ENCODE measurements at regions not wholly inside any gene's neighbourhood (a gene's known extent, or its start where the extent isn't known, plus 50 kb on each side); places are given as distances from the start of the nearest gene placed in this dataset.
"Not testable (repeated sequence)": the region's sequence is repeated elsewhere in the genome, so short reads cannot be mapped to it uniquely, and the experiment has no call there.

DNA sequence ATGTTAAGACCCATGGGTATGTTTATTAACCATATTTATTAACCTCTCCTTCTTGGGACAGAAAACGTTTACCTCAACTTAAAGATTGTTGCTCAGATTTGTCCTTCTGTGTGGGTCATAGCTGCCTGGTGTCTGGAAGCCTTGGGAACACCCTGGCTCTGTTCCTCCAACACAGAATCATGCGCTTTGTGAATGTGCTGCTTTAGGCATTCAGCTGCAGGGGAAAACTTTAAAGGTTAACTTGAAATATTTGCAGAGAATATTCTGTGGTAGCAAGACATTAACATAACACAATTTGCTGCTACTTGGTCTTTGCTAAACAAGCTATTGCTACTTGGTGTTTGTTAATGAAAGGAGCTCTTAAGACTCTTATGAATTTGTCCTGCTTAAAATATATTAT, 50.5 kb upstream of the THOC3 start:
- not testable (repeated sequence) for DNase-seq (ENCODE audit: low read depth in 4 of 4, low spot score in 3 of 4)

DNA sequence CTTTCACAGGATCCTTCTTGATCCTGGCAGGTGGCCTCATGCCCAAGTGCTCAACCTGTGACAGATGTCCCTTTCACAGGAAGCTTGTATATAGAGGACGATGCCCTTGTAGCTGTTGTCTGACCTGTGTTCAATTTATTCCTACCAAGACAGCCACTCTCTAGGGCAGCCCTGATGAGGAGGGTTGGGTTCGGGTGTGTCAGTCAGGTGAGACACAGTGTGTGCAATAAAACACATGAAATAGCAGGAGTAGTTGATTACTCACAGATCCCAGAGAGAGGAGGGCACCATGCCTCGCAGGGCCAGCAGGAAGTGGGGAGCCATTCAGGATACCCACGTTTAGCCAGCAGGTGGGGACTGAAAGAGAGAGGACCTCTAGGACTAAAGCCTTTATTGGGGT, 52.7 kb upstream of the THOC3 start:
- not testable (repeated sequence) for DNase-seq (ENCODE audit: low read depth in 4 of 4, low spot score in 3 of 4)

DNA sequence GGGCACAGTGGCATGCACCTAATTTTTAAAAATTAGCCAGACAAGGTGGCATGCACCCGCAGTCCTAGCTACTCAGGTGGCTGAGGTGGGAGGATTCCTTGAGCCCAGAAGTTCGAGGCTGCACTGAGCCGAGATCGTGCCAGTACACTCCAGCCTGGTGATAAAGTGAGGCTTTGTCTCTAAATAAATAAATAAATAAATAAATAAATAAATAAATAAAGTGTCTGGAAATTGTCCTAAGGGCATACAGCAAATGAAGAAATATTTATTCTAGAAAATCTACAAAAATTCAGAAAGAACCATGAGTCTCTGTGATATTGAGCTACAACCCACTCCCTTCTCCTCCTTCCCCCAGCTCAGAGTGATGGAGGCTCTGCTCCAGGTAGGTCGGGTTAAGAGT, 55.4 kb upstream of the THOC3 start:
- not testable (repeated sequence) for DNase-seq (ENCODE audit: low read depth in 4 of 4, low spot score in 3 of 4)

DNA sequence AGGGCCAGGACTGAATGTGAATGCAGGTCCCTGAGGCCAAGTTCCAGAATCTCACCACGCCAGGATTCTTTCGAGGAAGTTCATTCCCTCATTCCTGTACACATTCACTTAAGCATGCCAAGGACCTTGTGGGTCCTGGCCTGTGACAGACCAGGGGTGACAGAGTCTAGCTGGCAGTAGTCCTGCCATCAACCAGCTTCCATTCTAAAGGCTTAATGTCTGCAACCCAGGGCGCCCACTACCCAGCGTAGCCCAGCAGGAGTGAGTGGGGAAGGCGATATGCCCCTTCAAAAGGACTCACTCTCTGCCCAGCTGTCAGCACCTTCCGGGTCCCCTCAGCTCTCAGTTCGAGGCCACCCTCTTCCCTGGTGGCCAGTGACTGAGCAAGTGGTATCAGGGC, 61.3 kb upstream of the THOC3 start:
- DNase-seq (ENCODE audit: low read depth in 4 of 4, low spot score in 3 of 4): not testable (repeated sequence)

DNA sequence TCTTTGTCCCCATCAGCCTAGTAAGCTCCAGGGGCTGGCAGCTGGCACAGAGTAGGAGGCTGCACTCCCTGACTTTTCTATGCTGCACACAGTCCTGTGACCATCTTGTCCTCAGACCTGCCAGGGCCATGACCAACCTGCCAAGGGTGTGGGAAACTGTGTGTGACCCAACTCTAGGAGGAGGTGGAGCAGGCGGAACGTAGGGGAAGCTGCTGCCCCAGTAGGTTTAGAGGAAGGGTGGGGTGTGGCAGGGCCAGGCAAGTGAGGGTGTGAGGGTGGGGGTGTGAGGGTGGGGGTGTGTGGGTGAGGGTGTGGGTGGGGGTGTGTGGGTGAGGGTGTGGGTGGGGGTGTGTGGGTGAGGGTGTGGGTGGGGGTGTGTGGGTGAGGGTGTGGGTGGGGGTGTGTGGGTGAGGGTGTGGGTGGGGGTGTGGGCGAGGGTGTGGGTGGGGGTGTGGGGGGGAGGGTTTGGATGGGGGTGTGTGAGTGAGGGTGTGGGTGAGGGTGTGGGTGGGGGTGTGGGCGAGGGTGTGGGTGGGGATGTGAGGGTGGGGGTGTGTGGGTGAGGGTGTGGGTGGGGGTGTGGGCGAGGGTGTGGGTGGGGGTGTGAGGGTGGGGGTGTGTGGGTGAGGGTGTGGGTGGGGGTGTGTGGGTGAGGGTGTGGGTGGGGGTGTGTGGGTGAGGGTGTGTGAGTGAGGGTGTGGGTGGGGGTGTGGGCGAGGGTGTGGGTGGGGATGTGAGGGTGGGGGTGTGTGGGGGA, 62.4 kb upstream of the THOC3 start:
- not testable (repeated sequence) for DNase-seq (ENCODE audit: low read depth in 4 of 4, low spot score in 3 of 4)

DNA sequence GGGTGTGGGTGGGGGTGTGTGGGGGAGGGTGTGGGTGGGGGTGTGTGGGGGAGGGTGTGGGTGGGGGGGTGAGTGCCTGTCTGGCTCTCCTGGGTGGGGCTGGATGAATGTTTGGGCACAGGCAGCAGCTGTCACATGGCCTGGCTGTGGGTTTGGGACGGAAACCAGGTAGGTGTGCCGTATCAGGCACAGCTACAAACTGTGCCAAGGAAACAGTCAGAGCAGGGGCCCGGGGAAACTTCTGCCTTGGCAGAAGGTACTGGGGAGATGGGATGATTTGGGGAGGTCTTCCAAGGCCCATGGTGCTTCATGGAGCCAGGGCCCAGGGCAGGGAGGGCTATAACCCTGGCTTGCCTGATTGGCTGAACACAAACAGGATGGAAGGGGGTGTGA, 63.0 kb upstream of the THOC3 start:
- not testable (repeated sequence) for DNase-seq (ENCODE audit: low read depth in 4 of 4, low spot score in 3 of 4)

DNA sequence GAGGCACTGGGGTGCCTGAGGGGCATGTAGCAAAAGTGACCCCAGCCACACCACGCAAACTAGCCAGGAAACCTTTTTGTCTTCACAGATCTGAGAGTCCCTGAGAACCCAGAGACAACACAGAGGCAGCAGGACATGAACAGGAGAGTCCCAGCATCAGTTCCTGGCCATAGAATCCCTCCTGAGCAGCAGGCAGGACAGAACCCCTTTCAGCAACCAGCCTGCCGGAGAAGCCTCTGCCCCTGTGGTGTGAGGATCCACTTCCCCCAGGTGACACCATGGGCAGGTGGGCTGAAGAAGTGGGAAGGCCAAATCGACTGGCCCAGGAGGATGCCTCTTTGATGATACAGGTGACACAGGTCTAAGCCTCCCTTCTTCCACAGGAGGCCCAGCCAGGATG, 65.1 kb upstream of the THOC3 start:
- not testable (repeated sequence) for DNase-seq (ENCODE audit: low read depth in 4 of 4, low spot score in 3 of 4)

DNA sequence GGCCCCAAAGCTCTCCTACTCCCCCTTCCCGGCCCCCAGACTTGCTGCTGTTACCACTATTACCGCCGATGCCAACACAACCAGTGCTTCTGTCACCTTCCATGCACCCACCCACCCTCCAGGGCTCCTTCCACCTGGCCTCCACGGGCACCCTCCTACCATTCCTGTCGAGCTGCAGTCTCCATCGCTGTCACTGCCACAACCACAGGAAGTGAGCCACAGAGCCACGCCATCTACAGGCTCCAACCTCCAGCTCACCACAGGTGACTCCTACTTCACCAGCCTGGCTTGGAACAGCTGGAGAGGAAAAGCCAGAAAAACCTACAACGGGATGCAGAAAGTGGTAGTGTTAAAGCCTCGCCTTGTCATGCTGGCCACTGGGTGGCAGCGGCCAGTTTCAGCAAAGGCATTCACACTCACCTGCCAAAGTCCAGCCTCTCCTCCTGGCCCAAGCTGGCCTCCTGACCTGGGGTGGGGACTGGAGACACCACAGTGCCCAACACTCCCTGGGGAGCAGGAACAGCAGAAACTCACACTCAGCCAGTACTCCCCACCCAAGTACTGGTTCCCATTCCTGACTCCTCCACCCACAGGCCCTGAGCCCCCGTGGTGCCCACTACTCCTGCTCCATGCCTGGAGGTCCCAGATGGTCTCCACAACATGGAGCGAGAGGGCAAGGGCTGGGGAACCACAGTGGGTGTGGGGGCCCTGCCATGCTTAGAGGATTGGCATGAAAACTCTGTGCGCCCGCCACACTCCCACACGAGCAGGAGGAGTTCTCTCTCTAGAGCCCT, 66.5 kb upstream of the THOC3 start:
- not testable (repeated sequence) for DNase-seq (ENCODE audit: low read depth in 4 of 4, low spot score in 3 of 4)

DNA sequence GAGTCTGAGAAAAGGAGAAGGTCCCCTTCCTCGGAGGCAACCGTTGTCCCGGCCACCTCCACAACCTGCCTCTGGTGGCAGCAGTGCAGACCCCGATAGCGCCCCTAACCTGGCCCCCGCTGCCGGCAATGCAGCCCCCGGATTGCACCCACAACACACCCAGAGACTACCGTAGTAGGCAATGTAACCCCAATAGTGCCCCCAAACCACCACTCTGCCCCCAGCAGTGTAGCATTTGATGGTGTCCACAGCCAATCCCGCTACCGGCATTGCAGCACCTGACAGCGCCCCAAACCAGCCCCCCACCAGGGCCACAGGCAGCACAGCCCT, 67.1 kb upstream of the THOC3 start:
- DNase-seq (ENCODE audit: low read depth in 4 of 4, low spot score in 3 of 4): not testable (repeated sequence)

DNA sequence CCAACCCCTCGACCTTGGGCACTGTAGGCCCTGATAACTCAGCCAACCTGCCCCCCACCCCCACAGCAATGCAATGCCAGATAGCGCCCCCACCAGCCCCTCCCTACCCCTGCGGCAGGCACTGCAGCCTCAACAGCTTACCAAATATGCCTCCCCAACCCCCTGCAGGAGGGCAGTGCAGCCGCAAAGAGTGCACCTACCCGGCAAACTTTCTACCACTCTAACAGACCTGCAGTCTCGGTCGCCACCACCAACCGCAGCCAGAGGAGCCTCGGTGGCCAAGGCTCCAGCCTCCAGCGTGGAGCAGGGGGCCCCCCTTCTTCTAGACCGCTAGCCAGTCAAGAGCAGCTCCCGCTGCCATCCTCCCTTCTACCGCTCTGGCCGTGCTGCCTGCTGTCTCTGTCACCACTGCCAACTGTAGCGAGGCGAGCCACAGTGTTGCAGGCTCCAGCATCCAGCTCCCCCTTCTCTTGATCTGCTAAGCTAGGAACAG, 67.7 kb upstream of the THOC3 start:
- DNase-seq (ENCODE audit: low read depth in 4 of 4, low spot score in 3 of 4): not testable (repeated sequence)

DNA sequence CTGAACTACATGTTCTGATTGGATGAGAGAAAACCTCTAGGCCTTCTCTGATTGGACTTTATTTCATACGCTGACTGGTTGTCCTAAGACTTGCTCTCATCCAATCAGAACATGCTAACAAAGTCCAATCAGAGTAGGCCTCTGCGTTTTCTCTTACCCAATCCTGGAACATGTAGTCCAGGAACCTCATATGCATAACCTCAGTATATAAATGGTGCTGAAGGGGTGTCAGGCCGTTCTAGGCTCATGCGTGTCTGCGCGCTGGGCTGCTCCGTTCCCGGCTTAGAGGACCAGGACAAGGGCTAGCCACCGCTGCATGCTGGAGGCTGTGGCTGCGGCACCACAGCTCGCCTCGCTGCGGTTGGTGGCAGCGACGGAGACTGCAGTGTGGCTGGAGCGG, 68.3 kb upstream of the THOC3 start:
- not testable (repeated sequence) for DNase-seq (ENCODE audit: low read depth in 4 of 4, low spot score in 3 of 4)

DNA sequence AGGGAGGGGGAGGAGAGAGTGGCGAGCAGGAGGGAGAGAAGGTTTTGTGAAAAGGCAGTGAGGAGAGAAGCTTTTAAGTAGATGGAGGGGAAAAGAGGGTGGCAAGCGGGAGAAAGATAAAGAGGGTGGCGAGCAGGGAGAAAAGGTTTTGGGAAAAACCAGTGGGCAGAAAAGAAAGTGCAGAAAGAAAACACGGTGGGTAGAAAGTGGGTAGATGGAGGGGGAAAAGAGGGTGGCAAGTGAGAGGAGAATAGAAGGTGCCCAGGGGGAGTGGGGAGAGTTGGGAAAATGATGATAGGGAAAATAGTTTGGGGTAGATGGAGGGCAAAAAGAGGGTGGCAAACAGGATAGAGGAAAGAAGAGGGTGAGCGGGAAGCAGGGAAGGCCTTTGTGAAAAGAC, 69.1 kb upstream of the THOC3 start:
- DNase-seq (ENCODE audit: low read depth in 4 of 4, low spot score in 3 of 4): not testable (repeated sequence)

DNA sequence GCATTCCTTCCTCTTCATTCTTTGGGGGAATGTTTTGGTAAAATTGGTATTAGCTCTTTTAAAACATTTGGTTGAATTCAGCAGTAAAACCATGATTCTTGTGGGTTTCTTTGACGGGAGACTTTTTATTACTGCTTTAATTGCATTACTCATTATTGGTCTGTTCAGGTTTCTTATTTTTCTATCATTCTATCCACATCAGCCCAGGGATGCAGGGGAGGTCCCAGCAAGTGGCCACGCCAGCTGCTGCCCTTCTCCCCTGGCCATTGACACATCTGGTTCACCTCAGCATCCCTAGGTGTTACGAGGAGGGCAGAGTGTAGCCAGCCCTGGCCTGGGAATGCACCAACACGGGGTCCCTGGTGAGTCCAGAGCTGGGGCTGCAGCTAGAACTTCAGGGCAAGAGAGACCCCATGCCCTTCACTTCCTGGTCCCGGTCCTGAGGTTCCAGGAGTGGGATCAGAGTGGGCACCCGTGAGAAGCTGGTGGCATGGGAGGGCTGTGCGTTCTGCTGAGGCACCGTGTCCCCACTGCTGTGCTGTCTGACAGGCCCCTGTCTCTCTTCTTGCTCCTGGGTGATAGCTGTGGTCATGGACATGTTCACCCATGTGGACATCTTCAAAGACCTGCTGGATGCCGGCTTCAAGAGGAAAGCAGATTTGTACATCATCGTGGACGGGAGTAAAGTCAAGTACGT, 72.1 kb upstream of the THOC3 start:
- DNase-seq (ENCODE audit: low read depth in 4 of 4, low spot score in 3 of 4): not testable (repeated sequence)

DNA sequence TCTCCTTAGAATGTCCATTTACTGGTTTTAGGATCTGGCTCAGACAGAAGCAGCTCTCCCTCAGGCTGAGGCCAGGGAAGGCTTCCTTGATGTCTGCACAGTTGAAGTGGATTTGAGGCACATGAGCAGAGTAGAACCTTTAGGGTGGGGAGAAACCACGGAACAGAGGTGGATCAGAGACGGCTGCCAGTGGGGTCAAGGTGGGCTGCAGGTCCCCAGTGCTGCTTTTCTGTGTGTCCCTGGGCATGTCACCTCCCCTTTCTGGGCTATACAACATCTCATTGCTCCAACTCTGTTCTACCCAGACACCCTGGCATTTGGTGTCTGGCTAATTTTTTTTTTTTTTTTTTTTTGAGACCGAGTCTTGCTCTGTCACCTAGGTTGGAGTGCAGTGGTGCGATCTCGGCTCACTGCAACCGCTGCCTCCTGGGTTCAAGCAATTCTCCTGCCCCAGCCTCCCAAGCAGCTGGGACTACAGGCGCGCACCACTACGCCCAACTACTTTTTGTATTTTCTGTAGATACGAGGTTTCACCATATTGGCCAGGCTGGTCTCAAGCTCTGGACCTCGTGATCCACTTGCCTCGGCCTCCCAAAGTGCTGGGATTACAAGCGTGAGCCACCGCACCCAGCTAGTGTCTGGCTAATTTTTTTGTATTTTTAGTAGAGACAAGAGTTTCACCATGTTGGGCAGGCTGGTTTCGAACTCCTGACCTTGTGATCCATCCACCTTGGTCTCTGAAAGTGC, 73.3 kb upstream of the THOC3 start:
- DNase-seq (ENCODE audit: low read depth in 4 of 4, low spot score in 3 of 4): not testable (repeated sequence)

DNA sequence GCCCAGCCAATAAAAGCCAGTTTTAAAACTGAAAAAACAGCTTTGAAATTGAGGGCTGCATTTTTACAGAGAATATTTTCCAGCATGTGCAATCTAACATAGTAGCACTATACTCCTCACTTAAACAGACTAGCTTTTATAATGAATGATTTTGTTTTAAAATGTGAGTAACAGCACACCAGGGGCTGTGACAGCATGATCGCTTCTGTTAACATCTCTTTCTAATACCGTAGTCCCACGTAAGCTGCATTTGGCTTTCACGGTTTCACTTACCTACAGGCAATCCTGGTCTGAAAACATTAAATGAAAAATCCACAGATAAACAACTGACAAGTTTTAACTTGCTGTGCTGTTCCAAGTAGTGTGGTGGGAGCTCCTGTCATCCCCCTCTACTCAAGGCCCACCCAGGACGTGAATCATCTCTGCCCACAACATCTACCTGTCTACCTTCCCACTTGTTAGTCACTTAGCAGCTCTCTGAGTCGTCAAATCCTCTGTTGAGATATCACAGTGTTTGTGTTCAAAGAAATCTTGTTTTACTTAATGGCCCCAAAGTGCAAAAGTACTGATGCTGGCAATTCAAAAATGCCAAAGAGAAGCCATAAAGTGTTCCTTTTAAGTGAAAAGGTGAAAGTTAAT, 74.0 kb upstream of the THOC3 start:
- DNase-seq (ENCODE audit: low read depth in 4 of 4, low spot score in 3 of 4): not testable (repeated sequence)

DNA sequence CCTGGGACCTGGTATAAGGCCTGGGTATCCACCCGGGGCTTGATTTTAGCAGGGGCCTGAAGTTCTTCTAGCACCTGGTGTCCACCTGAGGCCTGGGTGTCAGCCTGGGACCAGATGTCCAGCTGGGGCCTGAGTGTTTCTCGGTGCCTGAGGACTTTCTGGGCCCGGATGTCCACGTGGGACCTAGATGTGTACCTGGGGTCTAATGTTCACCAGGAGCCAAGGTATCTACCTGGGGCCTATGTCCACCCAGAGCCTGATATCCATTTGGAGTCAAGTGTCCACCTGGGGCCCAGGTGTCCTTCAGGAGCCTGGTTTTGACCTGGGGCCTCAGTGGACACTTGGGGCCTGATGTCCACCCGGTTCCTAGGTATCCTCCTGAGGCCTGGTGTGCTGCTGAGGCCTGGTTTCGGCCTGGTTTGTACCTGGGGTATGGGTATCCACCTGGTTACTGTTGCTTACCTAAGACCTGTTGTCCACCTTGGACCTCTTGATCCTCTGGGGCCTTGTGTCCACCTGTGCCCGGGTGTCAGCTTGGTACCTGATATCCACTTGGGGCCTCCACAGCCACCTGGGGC, 75.2 kb upstream of the THOC3 start:
- not testable (repeated sequence) for DNase-seq (ENCODE audit: low read depth in 4 of 4, low spot score in 3 of 4)

DNA sequence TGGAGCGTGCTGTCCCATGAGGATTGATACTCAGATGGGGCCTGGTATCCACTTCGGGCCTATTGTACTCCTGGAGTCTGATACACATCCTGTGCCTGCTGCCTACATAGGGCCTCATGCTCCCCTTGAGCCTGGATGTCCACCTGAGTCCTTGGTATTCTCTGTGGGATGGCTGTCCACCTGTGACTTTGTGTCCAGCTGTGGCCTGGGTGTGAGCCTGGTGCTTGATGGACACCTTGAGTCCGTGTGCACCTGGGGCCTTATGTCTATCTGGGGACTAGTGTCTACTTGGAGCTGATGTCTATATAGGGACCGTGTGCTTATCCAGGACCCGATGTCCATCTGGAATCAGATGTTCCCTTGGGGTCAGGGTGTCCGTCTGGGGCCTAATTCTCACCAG, 75.9 kb upstream of the THOC3 start:
- not testable (repeated sequence) for DNase-seq (ENCODE audit: low read depth in 4 of 4, low spot score in 3 of 4)

DNA sequence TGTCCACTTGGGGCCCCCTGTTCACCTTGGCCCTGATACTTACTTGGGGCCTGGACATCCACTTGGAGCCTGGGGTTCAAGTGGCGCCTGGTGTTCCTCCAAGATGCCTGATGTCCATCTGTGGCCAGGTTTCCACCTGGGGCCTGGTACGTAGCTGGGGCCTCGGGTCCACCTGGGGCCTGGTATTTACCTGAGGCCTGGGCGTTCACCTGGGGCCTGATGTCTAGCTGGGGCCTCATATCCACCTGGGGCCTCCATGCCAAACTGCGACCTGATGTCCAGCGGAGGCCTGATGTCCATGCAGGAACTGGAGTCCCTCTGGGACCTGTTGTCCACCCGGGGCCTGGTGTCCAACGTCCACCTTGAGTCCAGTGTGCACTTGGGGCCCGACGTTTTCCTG, 76.3 kb upstream of the THOC3 start:
- not testable (repeated sequence) for DNase-seq (ENCODE audit: low read depth in 4 of 4, low spot score in 3 of 4)

DNA sequence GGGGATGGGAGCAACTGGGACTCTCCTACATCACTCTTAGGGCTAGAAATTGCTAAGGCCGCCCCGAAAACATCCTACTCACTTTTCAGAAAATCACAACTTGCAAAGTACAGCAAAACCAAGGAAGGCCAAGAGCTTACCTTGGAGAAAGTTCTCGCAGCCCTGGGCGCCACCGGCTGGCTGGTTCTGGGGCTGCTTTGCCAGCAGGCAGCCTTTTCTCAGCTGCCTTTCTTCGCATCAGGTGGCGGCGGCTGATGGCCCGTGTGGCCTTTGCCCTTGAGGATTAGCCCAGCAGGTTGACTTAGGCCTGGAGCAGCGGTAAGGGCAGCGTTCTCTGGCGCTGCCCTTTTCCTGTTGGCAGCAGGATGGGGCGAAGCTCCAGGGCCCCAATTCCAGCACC, 77.3 kb upstream of the THOC3 start:
- not testable (repeated sequence) for DNase-seq (ENCODE audit: low read depth in 4 of 4, low spot score in 3 of 4)

DNA sequence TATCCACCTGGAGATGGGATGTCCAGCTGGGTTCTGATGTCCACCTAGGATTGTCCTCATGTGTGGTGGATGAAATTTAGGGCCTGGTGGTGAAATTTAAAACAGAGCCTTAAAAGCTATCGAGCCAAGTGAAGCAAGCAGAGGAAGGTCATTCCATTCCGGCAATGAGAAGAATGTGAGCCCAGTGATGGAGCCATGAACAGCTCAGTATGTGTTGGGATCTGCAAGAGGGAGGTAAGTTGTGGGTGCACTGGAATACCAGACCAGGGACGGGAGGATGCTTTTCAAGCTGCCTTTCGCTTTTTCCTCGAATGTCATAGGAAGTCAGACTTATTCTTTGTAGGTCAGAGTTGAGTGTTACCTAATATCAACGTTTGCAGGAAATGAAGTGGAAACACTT, 80.6 kb upstream of the THOC3 start:
- not testable (repeated sequence) for DNase-seq (ENCODE audit: low read depth in 4 of 4, low spot score in 3 of 4)

Measured in left renal pelvis (tissue), 4 donors.